Heart left ventricle (tissue), 13 donors: ENCODE measurements at regions not wholly inside any gene's neighbourhood (a gene's known extent, or its start where the extent isn't known, plus 50 kb on each side); places are given as distances from the start of the nearest gene placed in this dataset.

Source experiments
- POLR2A ChIP-seq, 2 donors: fragments of 450-650 bp; IDR thresholded peaks; one replicate each; pipeline ENCODE4 v1.6.1; 2017; ENCODE audit warnings: antibody characterized with exemption in 2 of 2, mild to moderate bottlenecking in 2 of 2, moderate library complexity in 2 of 2
- TF ChIP-seq, protein P1 (sequence below), 12 donors: fragments of 200-600 bp; sonication (generic) in 4 of 12; IDR thresholded peaks; one replicate each; pipeline versions ENCODE4 v1.5.0 to v1.8.0; 2018 to 2022; ENCODE audit warnings: antibody characterized with exemption in 12 of 12, mild to moderate bottlenecking in 5 of 12
- donor health status: ischemic (EF 13 %, LVEDD 7.1; RV severe dilation, severe dysfunction).
- donor health status: DM: no; HTN: yes; CAD: no.
- donor health status: DM: no; HTN: no; CAD: no.
- donor health status: ischemic (EF 25% LVEDD 6.9; RV normal size, moderate dysfunction).
- donor health status: ischemic (EF 25% LVEDD 5.7; RV mildly dilated, moderate dysfunction).
- donor health status: ischemic (EF 35%, LVEDD 5.7; RV mildly dilated, moderate dysfunction).
- donor health status: nonischemic (EF 11% LVEDD 7.7; RV severe dilation, severe dysfunction).
- donor health status: DM: yes; HTN: yes; CAD: no.
- donor health status: PGD.
- donor health status: ischemic (EF 29% LVEDD 5.4; RV normal size, mild dysfunction).
- donor health status: nonischemic (EF 23%, LVEDD 6.1; RV moderate dilation, normal function).

DNA sequence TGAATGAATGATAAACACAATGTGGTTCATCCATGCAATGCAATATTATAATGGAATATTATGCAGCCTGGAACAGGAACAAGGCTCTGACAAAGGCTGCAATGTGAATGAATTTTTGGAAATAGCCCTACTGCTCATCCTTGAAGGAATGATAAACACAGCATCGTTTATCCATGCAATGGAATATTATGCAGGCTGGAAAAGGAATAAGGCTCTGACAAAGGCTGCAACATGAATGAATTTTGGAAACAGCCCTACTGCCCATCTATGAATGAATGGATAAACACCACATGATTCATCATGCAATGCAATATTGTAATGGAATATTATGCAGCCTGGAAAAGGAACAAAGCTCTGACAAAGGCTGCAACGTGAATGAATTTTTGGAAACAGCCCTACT is 159.4 kb downstream of the CRLF2 start:
- TF ChIP-seq, protein P1, sequence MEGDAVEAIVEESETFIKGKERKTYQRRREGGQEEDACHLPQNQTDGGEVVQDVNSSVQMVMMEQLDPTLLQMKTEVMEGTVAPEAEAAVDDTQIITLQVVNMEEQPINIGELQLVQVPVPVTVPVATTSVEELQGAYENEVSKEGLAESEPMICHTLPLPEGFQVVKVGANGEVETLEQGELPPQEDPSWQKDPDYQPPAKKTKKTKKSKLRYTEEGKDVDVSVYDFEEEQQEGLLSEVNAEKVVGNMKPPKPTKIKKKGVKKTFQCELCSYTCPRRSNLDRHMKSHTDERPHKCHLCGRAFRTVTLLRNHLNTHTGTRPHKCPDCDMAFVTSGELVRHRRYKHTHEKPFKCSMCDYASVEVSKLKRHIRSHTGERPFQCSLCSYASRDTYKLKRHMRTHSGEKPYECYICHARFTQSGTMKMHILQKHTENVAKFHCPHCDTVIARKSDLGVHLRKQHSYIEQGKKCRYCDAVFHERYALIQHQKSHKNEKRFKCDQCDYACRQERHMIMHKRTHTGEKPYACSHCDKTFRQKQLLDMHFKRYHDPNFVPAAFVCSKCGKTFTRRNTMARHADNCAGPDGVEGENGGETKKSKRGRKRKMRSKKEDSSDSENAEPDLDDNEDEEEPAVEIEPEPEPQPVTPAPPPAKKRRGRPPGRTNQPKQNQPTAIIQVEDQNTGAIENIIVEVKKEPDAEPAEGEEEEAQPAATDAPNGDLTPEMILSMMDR (IDR thresholded peaks at IDR 0.05), result no peak
- no peak for TF ChIP-seq POLR2A (IDR thresholded peaks at IDR 0.05)
